Activated CD8-positive, alpha-beta memory T cell treated with anti-CD3 and anti-CD28 coated beads for 24 hours (primary cell): ENCODE measurements at regions not wholly inside any gene's neighbourhood (a gene's known extent, or its start where the extent isn't known, plus 50 kb on each side); places are given as distances from the start of the nearest gene placed in this dataset.

Experiments
- DNase-seq: peaks from one replicate; pipeline ENCODE4 v3.0.0-alpha.2; 2020

DNA sequence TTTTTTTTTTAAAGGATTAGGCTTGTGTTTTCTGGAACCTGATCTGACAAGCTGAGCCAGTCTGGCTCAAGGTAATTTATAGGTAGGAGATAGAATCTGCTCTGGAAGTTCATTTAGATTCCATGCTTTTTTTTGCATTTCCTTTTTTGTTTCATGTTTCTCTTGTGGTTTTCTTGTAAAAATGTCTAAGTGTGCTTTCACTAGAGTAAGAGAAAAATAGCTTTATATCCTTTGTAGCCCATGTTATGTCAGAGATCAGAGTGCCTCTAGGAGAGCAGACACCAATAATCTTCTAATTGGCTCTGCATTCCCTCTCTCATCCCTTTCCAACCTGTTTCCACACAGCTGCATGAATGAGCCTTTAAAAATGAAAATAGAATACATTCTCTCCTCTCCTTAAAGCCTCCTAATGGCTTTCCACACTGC, 389.8 kb upstream of the KCNMB2 start:
- no peak for DNase-seq

DNA sequence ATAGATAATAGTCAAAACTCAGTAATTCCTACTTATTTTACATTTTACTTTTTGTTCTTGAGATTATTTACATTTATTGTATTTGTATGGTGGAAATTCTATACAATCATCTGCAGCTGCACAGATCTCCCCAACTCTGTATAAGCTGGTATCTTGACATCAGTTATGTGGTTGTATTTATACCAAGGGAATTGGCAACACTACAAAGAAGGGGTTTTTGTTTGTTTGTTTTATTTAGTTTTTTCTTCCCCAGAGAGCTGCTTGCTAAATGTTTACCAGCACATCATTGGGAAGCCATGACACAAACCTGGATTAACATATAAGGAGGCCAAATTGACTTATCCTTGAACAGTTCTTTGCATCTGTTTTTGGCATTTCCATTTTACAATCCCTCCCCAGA, 389.2 kb upstream of the KCNMB2 start:
- no peak for DNase-seq

DNA sequence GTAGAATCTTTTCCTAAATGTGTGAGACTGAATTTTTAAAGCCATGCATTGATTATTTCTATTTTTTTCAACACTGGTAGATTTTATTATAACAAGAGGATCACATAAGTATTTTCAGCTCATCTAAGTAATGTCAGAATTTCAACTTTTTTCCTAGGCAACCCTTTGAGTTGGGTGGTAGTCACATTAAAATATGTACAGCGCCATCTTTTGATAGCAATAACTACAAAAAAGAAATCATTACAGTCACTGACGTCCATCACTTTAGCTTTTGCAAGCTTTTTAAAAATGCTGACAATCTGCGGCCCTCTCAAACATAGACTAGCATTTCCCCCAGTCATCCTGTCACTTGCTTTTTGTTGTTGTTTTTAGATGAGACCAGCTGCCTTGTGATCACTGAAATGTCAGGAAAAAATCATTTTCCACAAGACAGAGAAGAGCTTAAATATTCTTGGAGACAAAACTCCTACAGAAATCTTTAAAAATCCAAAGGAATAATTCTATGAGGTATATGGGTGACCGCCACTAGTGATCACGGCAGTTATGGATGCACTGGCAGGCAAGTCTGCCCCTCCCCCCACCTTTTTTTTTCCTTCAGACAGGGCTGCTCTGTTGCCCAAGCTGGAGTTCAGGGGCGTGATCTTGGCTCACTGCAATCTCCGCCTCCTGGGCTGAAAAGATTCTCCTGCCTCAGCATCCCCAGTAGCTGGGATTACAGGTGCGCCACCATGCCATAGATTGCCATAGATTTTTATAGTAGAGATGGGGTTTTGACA, 384.0 kb upstream of the KCNMB2 start:
- no peak for DNase-seq

DNA sequence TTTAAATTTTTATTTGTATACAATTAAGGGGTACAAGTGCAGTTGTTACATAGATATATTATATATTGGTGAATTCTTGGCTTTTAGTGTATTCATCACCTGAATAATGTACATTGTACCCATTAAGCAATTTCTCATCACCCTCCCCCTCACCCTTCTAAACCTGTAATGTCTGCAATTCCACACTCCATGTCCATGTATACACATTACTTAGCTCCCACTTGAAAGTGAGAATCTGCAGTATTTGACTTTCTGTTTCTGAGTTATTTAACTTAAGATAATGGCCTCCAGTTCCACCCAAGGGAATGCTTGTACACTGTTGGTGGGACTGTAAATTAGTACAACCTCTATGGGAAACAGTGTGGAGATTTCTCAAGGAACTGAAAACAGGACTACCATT, 383.2 kb upstream of the KCNMB2 start:
- DNase-seq: no peak

DNA sequence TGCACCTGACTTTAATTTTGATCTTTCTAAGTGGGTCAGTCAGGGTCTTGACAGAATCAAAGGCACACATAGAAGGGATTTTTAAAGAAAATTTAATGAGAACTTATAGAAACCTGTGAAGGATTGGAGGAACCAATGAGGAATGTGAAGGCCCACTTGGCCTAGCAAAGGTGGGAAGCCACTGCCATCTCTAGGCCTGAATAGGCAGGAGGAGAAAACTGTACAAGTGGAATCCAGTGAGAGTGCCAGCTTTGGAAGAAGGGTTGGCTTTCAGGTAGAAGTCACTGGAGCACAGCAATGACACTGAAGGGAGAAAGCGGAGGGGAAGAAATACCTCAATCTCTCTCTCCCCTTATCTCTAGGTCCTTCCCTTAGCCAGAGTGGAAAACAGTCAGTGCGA, 380.7 kb upstream of the KCNMB2 start:
- DNase-seq: no peak

DNA sequence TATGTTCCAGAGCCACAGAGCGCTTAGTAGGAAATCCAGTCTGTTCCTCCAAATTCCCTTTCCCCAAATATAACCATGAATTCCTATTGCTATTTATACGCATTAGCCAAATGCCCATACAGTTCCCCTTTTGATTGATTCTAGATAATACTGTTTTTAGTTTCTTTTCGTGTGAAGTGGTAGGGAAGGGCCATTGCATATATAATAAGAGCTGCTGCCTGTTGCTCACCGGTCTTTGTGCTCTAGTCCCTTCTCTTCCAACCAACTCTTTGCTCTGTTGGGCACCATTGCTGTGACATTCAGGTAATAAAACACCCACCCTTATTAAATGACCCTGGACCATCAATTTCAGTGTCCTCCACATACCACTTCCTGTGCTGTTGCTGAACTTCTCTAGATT, 379.9 kb upstream of the KCNMB2 start:
- no peak for DNase-seq

DNA sequence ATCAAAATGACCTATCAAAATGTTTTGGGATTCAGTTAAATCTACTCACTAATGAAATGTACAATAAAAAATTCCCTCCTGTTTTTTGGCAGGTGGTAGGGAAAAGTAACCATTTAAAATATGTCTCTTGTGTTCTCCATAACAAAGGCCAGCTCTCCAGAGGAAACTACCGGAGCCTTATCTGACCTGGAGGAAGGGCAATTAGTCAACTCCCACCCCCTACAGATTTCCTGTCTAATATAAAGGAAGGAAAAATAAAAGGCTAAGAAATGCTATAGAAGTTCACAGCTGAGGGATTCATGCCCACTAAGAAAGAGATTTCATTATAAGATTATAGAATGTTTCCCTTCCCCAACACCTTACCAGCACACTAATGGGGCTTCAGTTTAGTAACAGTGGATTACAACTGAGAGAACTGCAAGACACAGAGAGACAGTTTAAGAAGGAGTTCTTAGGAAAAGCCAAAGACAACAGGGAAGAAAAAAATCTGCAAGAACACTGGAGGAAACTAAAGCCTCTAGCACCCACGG, 376.5 kb upstream of the KCNMB2 start:
- no peak for DNase-seq

DNA sequence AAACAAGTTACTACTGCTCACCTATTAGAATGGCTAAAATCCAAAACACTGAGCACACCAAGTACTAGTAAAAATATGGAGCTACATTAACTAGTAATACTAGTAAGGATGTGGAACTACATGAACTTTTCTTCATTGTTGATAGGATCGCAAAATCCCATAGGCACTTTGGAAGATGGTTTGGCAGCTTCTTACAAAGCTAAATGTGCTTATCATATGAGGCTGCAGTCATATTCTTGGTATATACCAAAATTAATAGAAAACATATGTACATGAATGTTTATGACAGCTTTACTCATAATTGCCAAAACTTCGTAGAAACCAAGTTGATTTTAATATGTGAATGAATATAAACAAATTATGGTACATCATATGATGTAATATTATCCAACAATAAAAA, 366.8 kb upstream of the KCNMB2 start:
- DNase-seq: no peak

DNA sequence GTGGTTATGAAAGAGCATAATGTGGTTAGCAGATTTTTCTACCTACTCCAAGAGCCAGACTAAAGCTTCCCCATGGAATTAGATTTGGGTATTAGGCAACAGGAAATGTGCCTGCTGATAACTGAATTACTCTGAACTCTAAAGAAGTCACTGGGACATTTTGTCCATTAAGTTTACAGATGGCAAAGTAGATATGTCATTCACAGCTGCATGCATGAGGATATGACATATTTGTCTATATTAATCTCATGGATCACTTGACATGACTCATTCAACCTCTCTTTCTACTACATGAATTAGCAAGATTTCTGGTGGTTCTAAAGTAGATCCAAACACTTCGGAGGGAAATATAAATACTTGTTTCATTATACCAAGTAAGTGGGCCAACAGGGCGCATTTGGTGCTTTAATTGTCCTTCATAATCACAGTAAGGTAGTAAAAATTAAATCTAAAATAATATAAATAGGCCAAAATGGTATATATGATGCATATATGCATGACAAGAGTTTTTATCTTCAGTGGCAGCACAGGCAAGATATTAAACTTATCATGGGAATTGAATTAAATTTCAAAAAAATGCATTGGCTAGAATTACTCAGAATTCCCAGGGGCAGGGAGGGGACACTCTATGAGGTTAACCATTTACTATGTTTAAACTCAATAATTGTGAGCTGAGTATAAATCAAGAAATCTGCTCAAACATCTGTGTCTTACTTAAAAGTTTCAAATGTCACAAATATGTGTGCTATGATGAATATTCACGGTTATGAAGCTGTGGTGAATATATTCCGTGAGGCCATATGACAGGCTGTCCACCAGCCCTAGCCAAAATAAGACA, 365.3 kb upstream of the KCNMB2 start:
- no peak for DNase-seq

DNA sequence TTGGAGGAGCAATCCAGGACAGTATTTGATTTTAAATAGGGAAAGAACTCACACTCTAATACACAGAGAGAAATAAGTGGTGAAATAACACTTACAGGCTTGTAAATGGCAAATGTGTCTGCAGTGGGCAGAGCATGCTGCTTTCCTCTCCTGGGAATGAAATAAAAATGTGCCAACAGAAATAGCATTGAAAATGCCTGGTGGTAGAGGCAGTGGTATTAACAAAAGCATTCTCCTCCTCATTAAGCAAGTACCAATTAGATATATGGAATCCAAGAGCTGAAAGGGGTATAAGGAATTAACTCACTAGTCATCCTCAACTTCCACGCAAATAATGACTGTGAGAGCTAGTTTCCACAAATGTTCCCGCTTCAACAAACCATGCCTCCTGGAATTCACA, 364.1 kb upstream of the KCNMB2 start:
- DNase-seq: no peak

DNA sequence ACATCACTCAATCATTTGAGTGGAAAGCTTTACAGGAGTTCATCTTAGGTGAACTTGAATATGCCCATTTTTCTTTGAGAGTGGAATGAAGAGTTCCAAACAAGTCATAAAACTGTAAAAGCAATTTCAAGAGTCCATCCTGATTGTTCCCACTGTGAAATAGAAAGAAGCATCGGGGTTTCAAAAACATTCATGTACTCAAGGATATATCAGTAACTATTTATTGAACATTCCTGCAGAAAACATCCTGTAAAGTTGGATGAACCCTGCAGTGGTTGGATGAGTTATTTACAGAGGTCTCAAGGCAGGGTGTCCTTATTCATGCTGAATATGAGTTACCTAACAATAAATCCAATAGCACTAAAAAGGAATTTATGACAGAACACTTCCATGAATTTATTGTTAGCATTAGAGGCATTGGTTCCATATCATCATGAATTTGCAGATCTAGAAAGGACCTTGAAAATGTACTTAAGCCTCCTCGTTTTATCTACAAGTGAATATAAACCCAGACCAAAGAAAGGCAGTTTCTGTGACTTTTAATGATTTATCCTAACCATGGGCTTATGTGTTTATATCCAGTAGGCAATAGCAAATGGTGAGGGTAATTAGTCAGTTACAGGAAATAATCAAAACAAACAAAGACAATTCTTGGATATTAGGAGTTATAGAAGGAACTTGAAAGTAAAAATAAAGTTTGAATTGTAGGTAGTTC, 361.9 kb upstream of the KCNMB2 start:
- no peak for DNase-seq

DNA sequence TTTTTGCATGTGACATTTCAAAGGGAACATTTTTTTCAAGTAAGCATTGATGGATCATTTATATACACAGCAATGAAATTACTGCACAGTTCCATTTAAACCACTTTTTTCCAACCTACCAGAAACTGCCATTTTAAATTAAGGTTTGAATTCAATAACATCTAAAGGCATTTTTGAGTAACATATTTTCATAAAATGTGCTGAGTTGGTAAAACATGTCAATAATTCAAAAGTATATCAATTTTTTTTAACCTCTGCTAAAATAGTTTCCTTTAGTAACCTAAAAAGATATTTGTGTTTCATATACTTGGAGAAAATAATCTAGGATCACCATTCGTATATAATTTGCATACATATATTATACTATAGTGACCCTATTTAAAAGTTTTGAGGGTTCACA, 355.1 kb upstream of the KCNMB2 start:
- no peak for DNase-seq

DNA sequence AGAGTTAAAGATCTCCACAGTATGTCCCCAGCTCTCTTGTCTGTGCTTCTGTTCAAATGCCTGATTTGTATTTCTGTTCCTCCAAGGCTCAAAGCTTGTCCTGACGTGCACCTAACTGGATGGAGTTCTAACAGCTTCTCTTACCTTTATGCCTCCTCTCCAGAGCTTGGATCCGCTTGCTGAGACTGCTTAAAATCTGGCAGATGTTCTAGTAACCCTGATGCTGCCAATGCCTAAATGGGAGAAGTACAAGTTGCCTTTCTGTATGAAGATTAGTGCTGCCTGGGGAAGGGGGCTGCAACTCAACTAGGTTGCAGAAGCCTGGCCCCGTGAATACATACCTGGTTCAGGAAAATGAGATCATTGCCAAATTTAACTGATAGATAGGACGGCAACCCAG, 354.5 kb upstream of the KCNMB2 start:
- no peak for DNase-seq

DNA sequence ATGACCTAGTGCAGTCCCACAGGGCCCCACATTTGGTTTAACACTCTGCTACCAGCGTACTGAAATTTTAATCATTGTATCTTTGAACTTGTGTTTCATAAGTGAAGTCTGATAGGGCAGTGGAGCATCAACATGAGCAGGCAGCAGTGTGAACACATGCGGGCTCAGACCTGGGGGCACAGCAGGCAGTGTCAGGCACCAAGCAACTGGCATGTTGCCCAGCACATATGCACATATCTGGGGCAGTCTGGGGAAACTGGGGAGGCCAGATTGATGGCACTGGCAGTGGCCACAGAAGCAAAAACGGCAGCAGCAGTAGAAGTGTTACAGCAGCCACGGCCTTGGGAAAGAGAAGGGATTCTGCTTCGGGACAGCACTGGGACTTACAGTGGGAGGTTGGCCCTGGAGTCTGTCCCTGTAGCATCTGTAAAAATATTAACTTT, 353.9 kb upstream of the KCNMB2 start:
- DNase-seq: no peak

DNA sequence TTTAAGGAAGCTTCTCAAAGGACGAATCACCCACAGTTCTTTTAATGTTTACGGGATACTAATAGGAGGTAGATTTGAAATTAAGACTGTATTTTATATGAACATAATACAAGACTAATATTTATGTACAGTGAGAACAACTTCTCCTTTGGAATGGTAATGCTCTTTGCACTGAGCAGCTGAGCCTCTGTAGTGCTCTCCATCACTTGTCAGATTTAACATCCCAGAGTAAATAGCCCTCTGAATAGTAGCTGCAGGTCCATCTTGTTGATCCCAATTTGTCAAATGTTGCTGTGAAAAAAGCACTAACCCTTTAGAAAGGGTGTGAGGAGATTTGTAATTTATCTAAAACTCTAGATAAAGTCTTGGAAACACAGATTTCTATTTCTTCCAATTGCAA, 351.4 kb upstream of the KCNMB2 start:
- DNase-seq: no peak

DNA sequence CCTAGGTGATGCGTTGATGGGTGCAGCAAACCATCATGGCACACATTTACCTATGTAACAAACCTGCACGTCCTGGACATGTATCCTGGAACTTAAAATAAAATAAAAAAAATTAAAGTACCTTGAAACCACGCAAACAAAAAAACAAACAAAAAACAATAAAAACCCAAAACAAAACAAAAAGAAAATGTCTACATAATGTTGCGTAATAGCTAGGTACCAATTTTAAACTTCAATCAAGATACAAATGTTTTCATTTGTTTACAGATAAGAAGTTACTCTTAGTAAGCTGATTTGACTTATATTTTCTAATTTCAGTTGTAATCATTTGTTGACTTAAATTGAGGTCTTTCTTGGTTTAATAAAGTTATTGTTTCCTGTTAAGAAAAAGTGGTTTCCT, 349.6 kb upstream of the KCNMB2 start:
- DNase-seq: no peak

DNA sequence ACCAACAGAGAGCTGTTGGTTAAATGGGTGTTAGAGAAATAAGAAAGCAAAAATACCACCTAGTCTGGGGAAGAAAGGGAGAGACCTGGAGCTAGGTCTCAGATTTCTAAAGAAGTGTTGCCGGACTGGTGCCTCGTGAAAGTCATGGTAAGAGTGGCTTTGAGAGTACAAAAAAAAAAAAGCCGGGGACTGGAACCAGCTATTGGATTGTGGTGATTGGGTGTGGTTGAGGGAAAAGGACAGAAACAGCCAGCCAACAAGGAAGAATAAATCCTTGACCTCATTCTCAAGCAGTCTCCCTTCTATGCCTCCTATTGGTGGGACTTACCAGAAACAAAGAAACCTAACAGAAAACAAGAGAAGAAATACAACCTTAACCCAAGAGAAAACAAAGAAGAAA, 346.4 kb upstream of the KCNMB2 start:
- no peak for DNase-seq

DNA sequence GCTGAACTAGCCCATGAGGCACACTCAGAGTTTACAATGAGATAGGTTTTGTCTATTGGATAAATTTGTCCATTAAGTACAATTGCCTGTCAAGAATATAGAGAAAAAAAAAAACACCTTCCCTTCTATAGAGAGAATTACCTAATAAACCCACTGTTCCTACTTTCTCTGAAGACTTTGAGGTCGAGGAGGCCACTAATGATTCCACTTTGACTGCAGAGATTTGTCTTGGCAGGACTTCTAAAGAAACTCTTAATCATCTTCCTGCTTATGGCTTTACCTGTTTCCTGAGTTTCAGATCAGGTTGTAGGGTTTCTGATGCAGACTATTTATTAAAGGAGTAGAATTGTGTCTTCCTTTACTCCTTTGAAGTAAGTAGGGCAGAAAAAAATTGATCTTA, 342.4 kb upstream of the KCNMB2 start:
- no peak for DNase-seq

DNA sequence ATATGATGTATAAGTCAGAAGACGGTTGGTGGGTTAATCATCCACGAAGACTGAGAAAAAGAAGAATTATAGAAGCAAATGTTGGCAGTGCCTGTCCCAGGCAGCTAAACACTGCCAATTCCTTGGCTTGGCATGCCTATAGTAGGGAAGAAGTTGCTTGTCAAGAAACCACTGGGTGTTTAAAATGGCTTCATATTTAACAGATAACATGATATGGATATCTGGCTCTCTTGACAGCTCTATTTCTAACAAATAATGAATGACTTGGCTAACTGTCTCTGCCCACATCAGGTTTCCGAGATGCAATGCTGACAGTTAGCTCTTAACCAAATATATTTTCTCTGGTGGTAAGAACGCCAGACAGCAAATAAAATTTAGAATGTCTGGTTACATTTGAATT, 341.7 kb upstream of the KCNMB2 start:
- no peak for DNase-seq

DNA sequence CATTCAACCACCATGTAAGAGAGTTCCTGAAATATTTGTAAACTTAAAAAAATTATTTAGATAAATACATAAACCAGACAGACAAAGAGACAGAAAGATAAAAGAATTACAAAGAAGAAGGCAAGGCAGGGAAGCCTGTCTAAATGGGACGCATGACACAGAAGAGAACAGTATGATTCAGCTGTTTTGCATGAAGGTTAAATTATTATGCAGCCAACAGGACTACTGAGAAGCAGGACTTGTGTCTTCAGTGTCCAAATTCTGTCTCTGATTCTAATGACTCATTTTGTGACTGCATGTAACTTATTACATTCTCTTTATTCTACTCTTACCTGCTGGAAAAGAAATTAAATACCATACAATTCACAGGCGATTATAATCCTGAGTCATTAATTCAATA, 340.4 kb upstream of the KCNMB2 start:
- no peak for DNase-seq

DNA sequence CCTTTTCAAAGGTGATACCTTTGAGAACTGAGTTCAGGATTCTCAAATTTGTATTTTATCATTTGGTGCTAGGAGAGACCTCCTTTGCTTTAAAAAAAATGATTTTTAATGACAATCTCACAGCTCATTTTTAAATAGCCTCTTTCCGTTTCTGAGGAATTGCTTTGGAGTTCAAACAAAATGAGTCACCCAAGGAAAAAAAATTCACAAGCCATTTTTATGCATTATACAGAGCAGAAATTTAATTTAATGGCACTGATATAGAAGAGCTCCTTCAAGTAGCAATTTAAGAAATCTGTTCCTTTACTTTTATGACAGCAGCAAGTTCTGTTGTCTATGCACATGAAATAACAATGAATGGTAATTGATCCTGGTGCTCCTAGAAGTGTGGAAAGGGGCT, 337.9 kb upstream of the KCNMB2 start:
- DNase-seq: no peak

DNA sequence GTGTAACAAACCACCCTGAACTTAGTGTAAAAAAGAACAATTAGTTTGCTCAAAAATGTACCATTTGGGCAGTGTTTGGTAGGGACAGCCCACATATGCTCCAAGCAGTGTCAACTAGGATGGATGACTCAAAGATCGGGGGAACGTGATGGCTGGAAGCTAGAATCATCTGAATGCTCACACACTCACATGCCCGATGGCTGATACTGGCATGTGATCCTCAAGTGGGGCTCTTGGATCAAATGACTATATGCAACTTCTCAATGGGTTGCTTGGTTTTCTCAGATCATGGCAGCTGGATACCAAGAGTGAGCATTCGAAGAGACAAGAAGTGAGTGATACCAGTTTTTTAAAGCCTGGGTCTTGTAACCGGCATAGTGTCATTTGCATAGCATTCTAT, 335.9 kb upstream of the KCNMB2 start:
- no peak for DNase-seq

DNA sequence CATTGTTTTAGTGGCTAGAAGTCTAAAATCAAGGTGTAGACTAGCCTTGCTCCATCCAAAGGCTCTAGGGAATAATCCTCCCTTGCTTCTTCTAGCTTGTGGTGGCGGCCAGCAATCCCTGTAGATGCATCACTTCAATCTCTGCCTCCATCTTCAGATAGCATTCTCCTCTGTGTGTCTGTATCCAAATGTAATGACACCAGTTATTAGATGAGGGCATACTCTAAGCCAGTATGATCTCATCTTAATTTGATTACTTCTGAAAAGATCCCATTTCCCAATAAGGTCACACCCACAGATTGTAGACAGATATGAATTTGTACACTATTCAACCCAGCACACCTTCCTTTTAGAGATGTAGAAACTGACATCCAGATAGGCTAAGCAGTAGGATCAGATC, 334.5 kb upstream of the KCNMB2 start:
- DNase-seq: no peak

DNA sequence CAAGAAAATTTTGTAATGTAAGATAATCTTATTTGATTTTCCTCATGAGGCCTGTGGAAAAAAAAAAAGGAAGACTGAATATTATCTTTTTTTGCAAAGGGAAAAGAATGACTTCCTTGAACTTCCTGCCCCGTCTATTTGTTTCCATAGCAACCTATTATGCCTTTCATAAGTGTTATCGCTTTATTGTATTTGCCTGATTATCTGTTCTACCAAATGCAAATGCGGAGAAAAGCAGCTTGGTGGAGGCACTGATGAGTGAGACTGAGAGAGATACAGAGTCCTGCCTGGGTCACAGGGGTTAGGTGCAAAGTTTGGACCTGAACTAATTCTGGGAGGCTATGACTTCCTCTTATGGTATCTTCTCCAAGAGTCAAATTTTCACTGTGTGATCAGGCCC, 334.0 kb upstream of the KCNMB2 start:
- DNase-seq: no peak
